PC-3 (cell line): ENCODE measurements at regions not wholly inside any gene's neighbourhood (a gene's known extent, or its start where the extent isn't known, plus 50 kb on each side); places are given as distances from the start of the nearest gene placed in this dataset.

Source experiments
- ATAC-seq: fragments of 200-7000 bp; cut with Tn5 transposase; 2 replicates; pipeline ENCODE4 v1.9.1; 2020; ENCODE audit warnings: mild to moderate bottlenecking, moderate library complexity
- BruUV-seq: library from RNA; stranded (reverse); fragments of 400-500 nt; replicated peaks from 2 replicates; lab custom pipeline; 2021; lab: Mats Ljungman, UMichigan
- CTCF ChIA-PET: fragments of 300-600 bp; sonication (Branson Sonifier 250); formaldehyde crosslinking; loops from one replicate; lab custom pipeline; 2022; ENCODE audit warnings: antibody characterized with exemption; lab: Charles Lee
- POLR2A ChIA-PET: fragments of 300-600 bp; sonication (Branson Sonifier 250); formaldehyde crosslinking; loops from one replicate; lab custom pipeline; 2022; ENCODE audit warnings: antibody characterized with exemption; ENCODE audit not compliant: unreplicated experiment; lab: Charles Lee
- DNase-seq: peaks from one replicate; pipeline ENCODE4 v3.0.0-alpha.2; 2015
- H2AFZ ChIP-seq: fragments of 300-600 bp; sonication (generic); 2 replicates; pipeline ENCODE4 v1.6.0; 2016; ENCODE audit warnings: antibody characterized with exemption, low read length
- H3F3A ChIP-seq: fragments of 300-600 bp; sonication (generic); one replicate; pipeline ENCODE4 v1.6.0; 2017; ENCODE audit warnings: antibody characterized with exemption, low read length, control low read depth, mild to moderate bottlenecking; ENCODE audit not compliant: unreplicated experiment
- H3K27ac ChIP-seq: fragments of 300-600 bp; sonication (generic); 2 replicates; pipeline ENCODE4 v1.5.1; 2016; ENCODE audit warnings: mild to moderate bottlenecking, low read length
- H3K27me3 ChIP-seq: fragments of 300-600 bp; sonication (generic); 2 replicates; pipeline ENCODE4 v1.6.1; 2016; ENCODE audit warnings: low read length, mixed read lengths
- H3K36me3 ChIP-seq: fragments of 300-600 bp; sonication (generic); 2 replicates; pipeline ENCODE4 v1.6.1; 2016; ENCODE audit warnings: low read depth, mixed run types, low read length, mixed read lengths
- H3K4me1 ChIP-seq: fragments of 300-600 bp; sonication (generic); 2 replicates; pipeline ENCODE4 v1.5.1; 2016; ENCODE audit warnings: low read length; ENCODE audit not compliant: insufficient read depth
- H3K4me2 ChIP-seq: fragments of 300-600 bp; sonication (generic); 2 replicates; pipeline ENCODE4 v1.6.0; 2016; ENCODE audit warnings: low read length
- H3K4me3 ChIP-seq: fragments of 300-600 bp; sonication (generic); 2 replicates; pipeline ENCODE4 v1.5.1; 2016; ENCODE audit warnings: mild to moderate bottlenecking, low read length, mixed read lengths
- H3K79me2 ChIP-seq: fragments of 300-600 bp; sonication (generic); 2 replicates; pipeline ENCODE4 v1.6.1; 2017; ENCODE audit warnings: low read length, mixed read lengths
- H3K9ac ChIP-seq: fragments of 300-600 bp; sonication (generic); 2 replicates; pipeline ENCODE4 v1.6.0; 2016; ENCODE audit warnings: mild to moderate bottlenecking, low read length
- H3K9me2 ChIP-seq: fragments of 300-600 bp; sonication (generic); replicated peaks from 2 replicates; pipeline ENCODE4 v1.6.1; 2016; ENCODE audit warnings: mixed run types, low read length, mixed read lengths
- H3K9me3 ChIP-seq: fragments of 300-600 bp; sonication (generic); 2 replicates; pipeline ENCODE4 v1.6.1; 2016; ENCODE audit warnings: low read length, mixed read lengths
- H4K20me1 ChIP-seq: fragments of 300-600 bp; sonication (generic); 2 replicates; pipeline ENCODE4 v1.6.1; 2016; ENCODE audit warnings: low read length, mixed read lengths
- EZH2 ChIP-seq: fragments of 300-600 bp; sonication (generic); IDR thresholded peaks from one replicate; pipeline ENCODE4 v1.6.1; 2017; ENCODE audit warnings: antibody characterized with exemption, mild to moderate bottlenecking, low read length; ENCODE audit not compliant: unreplicated experiment
- EZH2phosphoT487 ChIP-seq: fragments of 300-600 bp; sonication (generic); IDR thresholded peaks from 2 replicates; pipeline ENCODE4 v1.6.1; 2018; ENCODE audit warnings: mild to moderate bottlenecking, antibody characterized with exemption, low read length, borderline replicate concordance
- intact Hi-C: fragments of 100-400 bp; cut with micrococcal nuclease; formaldehyde crosslinking; loops from 2 replicates; pipeline ENCODE4 v1.9.0; 2023
- TF ChIP-seq, protein P1 (sequence below): fragments of 300-600 bp; sonication (generic); conservative IDR thresholded peaks from 2 replicates; pipeline ENCODE4 v1.5.1; 2017; ENCODE audit warnings: antibody characterized with exemption, low read depth, mild to moderate bottlenecking, low read length

DNA sequence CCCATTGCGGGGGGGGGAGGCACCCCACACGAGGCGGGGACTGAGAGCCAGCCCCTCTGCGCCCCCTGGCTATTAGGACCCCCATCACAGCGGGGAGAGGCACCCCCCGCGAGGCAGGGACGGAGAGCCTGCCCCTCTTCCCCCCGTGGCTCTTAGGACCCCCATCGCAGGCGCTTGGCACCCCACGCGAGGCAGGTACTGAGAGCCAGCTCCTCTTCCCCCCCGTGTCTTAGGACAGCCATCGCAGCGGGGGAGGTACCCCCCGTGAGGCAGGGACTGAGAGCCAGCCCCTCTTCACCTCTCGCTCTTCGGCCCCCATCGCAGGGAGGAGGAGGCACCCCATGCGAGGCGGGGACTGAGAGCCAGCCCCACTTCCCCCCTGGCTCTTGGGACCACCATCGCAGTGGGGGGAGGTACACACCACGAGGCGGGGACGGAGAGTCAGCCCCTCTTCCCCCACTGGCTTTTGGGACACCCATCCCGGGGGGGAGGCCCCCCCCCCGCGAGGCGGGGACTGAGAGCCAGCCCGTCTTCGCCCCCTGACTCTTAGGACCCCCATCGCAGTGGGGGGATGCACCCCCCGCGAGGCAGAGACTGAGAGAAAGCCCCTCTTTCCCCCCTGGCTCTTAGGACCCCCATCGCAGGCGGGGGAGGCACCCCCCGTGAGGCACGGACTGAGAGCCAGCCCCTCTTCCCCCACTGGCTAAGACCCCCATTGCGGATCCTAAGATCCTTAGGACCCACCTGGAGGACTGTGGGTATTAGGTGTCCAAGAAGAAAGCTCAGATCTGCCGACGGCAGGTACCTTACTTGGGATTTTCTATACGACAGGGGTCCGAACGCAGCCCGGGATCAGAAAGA is 198.6 kb upstream of the PZP start:
- ATAC-seq, result no peak
- no peaks in the 10 kb centered on the region for H3K9me3 ChIP-seq
- no peaks in the 10 kb centered on the region for H3K79me2 ChIP-seq
- no peaks in the 10 kb centered on the region for H3K36me3 ChIP-seq
- H4K20me1 ChIP-seq, result no peaks in the 10 kb centered on the region
- no TSS peak for BruUV-seq
- H3K27me3 ChIP-seq, result no peaks in the 10 kb centered on the region
- no peak overlapping the region for H3K4me3 ChIP-seq
- intact Hi-C loops, result no loop called here
- no peaks in the 10 kb centered on the region for H3K9me2 ChIP-seq
- H2AFZ ChIP-seq, result no peak overlapping the region
- TF ChIP-seq, protein P1, sequence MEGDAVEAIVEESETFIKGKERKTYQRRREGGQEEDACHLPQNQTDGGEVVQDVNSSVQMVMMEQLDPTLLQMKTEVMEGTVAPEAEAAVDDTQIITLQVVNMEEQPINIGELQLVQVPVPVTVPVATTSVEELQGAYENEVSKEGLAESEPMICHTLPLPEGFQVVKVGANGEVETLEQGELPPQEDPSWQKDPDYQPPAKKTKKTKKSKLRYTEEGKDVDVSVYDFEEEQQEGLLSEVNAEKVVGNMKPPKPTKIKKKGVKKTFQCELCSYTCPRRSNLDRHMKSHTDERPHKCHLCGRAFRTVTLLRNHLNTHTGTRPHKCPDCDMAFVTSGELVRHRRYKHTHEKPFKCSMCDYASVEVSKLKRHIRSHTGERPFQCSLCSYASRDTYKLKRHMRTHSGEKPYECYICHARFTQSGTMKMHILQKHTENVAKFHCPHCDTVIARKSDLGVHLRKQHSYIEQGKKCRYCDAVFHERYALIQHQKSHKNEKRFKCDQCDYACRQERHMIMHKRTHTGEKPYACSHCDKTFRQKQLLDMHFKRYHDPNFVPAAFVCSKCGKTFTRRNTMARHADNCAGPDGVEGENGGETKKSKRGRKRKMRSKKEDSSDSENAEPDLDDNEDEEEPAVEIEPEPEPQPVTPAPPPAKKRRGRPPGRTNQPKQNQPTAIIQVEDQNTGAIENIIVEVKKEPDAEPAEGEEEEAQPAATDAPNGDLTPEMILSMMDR, result no peak
- no peak for TF ChIP-seq EZH2phosphoT487
- no peak for TF ChIP-seq EZH2
- H3K4me1 ChIP-seq, result no peaks in the 10 kb centered on the region
- POLR2A ChIA-PET, result no interaction called here
- CTCF ChIA-PET, result no interaction called here
- H3F3A ChIP-seq, result no peaks in the 10 kb centered on the region
- no peak overlapping the region for H3K27ac ChIP-seq
- no peak overlapping the region for H3K9ac ChIP-seq
- DNase-seq, result no peak
- H3K4me2 ChIP-seq, result no peak overlapping the region

DNA sequence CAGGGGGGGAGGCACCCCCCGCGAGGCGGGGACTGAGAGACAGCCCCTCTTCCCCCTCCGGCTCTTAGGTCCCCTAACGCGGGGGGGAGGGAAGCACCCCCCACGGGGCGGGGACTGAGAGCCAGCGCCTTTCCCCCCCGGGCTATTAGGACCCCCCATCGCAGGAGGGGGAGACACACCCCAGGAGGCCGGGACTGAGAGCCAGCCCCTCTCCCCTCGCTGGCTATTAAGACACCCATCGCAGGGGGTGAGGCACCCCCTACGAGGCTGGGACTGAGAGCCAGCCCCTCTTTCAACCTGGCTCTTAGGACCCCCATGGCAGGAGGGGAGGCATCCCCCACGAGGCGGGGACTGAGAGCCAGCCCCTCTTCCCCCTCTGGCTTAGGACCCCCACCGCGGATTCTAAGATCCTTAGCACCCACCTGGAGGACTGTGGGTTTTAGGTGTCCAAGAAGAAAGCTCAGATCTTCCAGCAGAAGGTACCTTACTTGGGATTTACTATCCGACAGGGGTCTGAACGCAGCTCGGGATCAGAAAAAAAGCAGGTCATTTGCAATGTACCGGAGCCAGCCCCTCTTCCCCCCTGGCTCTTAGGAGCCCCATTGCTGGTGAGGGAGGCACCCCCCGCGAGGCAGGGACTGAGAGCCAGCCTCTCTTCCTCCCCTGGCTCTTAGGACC is 197.8 kb upstream of the PZP start:
- H3K9me3 ChIP-seq, result no peaks in the 10 kb centered on the region
- POLR2A ChIA-PET, result no interaction called here
- H3K4me3 ChIP-seq, result no peak overlapping the region
- DNase-seq (no peak), ATAC-seq (no peak)
- H3K9me2 ChIP-seq, result no peaks in the 10 kb centered on the region
- CTCF ChIA-PET, result no interaction called here
- intact Hi-C loops, result no loop called here
- H3K27me3 ChIP-seq, result no peaks in the 10 kb centered on the region
- H3K27ac ChIP-seq, result no peak overlapping the region
- TF ChIP-seq, protein P1, result no peak
- no peak for TF ChIP-seq EZH2phosphoT487
- TF ChIP-seq EZH2, result no peak
- H3K9ac ChIP-seq, result no peak overlapping the region
- no peaks in the 10 kb centered on the region for H3F3A ChIP-seq
- no peak overlapping the region for H2AFZ ChIP-seq
- H3K4me2 ChIP-seq, result no peak overlapping the region
- BruUV-seq, result no TSS peak
- no peaks in the 10 kb centered on the region for H4K20me1 ChIP-seq
- no peaks in the 10 kb centered on the region for H3K36me3 ChIP-seq
- no peaks in the 10 kb centered on the region for H3K79me2 ChIP-seq
- H3K4me1 ChIP-seq, result no peaks in the 10 kb centered on the region
